ENCODE measurements at regions not wholly inside any gene's neighbourhood (a gene's known extent, or its start where the extent isn't known, plus 50 kb on each side); places are given as distances from the start of the nearest gene placed in this dataset.

DNA sequence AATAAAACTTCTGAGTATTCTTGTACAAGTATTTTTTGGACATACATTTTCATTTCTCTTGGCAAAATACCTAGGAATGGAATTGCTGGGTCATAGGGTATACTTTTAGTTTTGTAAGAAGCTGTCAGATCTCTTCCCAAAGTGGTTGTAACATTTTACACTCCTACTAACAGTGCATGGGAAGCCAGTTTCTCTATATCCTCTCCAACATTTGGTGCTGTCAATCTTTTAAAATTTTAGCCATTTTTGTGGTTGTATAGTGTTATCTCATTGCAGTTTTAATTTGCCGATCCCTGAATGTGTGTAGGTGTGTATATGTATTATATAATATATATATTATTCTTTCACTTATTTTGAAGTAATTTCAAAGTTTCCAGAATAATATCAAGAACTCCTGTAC is 63.1 kb upstream of the TMEM178A start:
- H3K36me3 ChIP-seq (ENCODE audit: insufficient read depth, low read length), result no peaks in the 10 kb centered on the region
- H3K27me3 ChIP-seq (ENCODE audit: low read length), result no peaks in the 10 kb centered on the region
- H3K4me1 ChIP-seq (ENCODE audit: low read length), result no peaks in the 10 kb centered on the region
- DNase-seq, result no peak
- no peak overlapping the region for H3K9ac ChIP-seq (ENCODE audit: low read length)
- H3K9me3 ChIP-seq (ENCODE audit: low read length), result no peaks in the 10 kb centered on the region
- no peak overlapping the region for H3K4me2 ChIP-seq (ENCODE audit: low read depth, low read length, poor library complexity, severe bottlenecking)
- no peak overlapping the region for H3K4me3 ChIP-seq (ENCODE audit: low read length)
- H3K27ac ChIP-seq (ENCODE audit: low read length), result no peak overlapping the region
- no peaks in the 10 kb centered on the region for H3K79me2 ChIP-seq (ENCODE audit: low read length)
- no peaks in the 10 kb centered on the region for H3K9me2 ChIP-seq (replicated peaks; ENCODE audit: insufficient read depth, low read length)
- no peaks in the 10 kb centered on the region for H4K20me1 ChIP-seq (ENCODE audit: insufficient read depth, low read depth, low read length)
- no peak overlapping the region for H2AFZ ChIP-seq (ENCODE audit: low read length)

DNA sequence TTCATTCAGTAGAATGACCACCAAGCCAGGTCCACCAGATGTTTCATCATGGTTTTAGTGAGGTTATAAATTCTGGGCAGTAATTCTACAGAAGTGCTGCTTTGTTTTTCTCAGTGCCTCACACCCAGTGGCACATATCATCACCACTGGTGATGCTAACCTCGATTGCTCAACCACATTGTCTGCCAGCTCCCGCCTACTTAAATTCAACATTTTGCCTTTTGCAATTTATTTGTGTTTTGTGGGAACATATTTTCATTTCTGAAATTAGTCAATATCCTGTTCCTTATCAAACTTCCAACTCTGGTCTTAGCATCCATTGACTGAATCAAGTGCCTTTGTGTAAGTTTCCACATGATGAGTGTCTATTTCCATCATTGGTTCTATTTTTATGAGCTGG is 62.3 kb upstream of the TMEM178A start:
- no peak for DNase-seq
- H2AFZ ChIP-seq (ENCODE audit: low read length), result no peak overlapping the region

DNA sequence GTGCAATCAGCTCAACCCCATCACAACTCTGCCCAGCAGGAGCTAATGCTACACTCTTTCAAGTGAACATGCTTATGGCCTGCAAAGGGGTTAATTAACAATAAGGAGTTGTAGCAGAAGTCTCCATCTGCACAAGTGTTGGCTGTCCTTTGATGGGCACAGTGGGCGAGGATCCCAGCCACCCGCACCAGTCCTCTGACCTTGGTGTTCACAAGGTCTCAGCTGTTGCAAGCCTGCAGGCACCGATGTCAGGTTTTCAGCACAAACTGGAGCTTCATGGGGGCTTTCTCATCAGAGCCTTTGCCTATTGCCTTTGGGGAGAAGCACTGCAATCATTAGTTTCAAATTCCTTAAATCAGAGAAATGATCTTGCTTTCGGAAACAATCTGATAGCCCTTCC is 60.9 kb upstream of the TMEM178A start:
- Histone ChIP-seq H3K9me2 (replicated peaks; ENCODE audit: insufficient read depth, low read length) (no peaks in the 10 kb centered on the region), H3K27me3 (ENCODE audit: low read length) (no peaks in the 10 kb centered on the region)
- no peak for DNase-seq

More for the DNA sequence above, 62.3 kb upstream of the TMEM178A start:
- H3K79me2 ChIP-seq (ENCODE audit: low read length), result no peaks in the 10 kb centered on the region
- no peak overlapping the region for H3K27ac ChIP-seq (ENCODE audit: low read length)
- H3K4me3 ChIP-seq (ENCODE audit: low read length), result no peak overlapping the region
- H3K4me2 ChIP-seq (ENCODE audit: low read depth, low read length, poor library complexity, severe bottlenecking), result no peak overlapping the region
- H3K27me3 ChIP-seq (ENCODE audit: low read length), result no peaks in the 10 kb centered on the region
- H3K36me3 ChIP-seq (ENCODE audit: insufficient read depth, low read length), result no peaks in the 10 kb centered on the region
- no peaks in the 10 kb centered on the region for H3K9me2 ChIP-seq (replicated peaks; ENCODE audit: insufficient read depth, low read length)
- H4K20me1 ChIP-seq (ENCODE audit: insufficient read depth, low read depth, low read length), result no peaks in the 10 kb centered on the region
- H3K9me3 ChIP-seq (ENCODE audit: low read length), result no peaks in the 10 kb centered on the region
- H3K9ac ChIP-seq (ENCODE audit: low read length), result no peak overlapping the region
- H3K4me1 ChIP-seq (ENCODE audit: low read length), result no peaks in the 10 kb centered on the region; the same call in 1 of the 2 replicates

DNA sequence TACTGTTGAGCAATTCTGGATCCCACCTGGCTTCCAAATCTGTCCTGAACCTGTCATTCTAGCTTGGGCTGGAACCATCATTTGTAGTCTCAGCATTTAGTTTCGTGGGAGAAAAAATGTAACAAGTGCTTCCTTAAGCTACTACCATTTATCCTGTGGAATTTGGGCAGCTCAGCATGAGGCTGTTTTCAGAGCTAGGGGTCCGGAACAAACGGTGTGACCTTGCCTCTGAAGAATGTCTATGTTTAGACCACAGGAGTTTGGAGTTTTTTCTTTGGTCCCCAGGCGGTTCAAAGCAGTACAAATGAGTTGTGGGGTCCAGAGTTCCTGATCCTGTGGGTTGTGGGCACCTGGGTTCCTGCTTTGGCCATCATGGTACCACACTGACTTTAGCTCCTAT is 59.1 kb upstream of the TMEM178A start:
- peaks cover 8% of the 10 kb centered on the region for H3K4me1 ChIP-seq (ENCODE audit: low read length)
- no peak overlapping the region for H3K27ac ChIP-seq (ENCODE audit: low read length)
- no peak overlapping the region for H3K4me2 ChIP-seq (ENCODE audit: low read depth, low read length, poor library complexity, severe bottlenecking)
- no peaks in the 10 kb centered on the region for H3K27me3 ChIP-seq (ENCODE audit: low read length)
- no peak overlapping the region for H2AFZ ChIP-seq (ENCODE audit: low read length)
- DNase-seq, result no peak
- H3K9ac ChIP-seq (ENCODE audit: low read length), result no peak overlapping the region
- no peaks in the 10 kb centered on the region for H3K36me3 ChIP-seq (ENCODE audit: insufficient read depth, low read length)
- no peaks in the 10 kb centered on the region for H4K20me1 ChIP-seq (ENCODE audit: insufficient read depth, low read depth, low read length)
- H3K79me2 ChIP-seq (ENCODE audit: low read length), result no peaks in the 10 kb centered on the region
- H3K9me3 ChIP-seq (ENCODE audit: low read length), result no peaks in the 10 kb centered on the region
- H3K4me3 ChIP-seq (ENCODE audit: low read length), result no peak overlapping the region
- H3K9me2 ChIP-seq (replicated peaks; ENCODE audit: insufficient read depth, low read length), result no peaks in the 10 kb centered on the region

More for the DNA sequence above, 60.9 kb upstream of the TMEM178A start:
- no peaks in the 10 kb centered on the region for H3K79me2 ChIP-seq (ENCODE audit: low read length)
- no peaks in the 10 kb centered on the region for H3K36me3 ChIP-seq (ENCODE audit: insufficient read depth, low read length)
- no peak overlapping the region for H3K27ac ChIP-seq (ENCODE audit: low read length)
- no peak overlapping the region for H3K4me2 ChIP-seq (ENCODE audit: low read depth, low read length, poor library complexity, severe bottlenecking)
- peaks cover 8% of the 10 kb centered on the region for H3K4me1 ChIP-seq (ENCODE audit: low read length)
- H2AFZ ChIP-seq (ENCODE audit: low read length), result no peak overlapping the region
- H3K9ac ChIP-seq (ENCODE audit: low read length), result no peak overlapping the region
- H4K20me1 ChIP-seq (ENCODE audit: insufficient read depth, low read depth, low read length), result no peaks in the 10 kb centered on the region
- no peaks in the 10 kb centered on the region for H3K9me3 ChIP-seq (ENCODE audit: low read length)
- no peak overlapping the region for H3K4me3 ChIP-seq (ENCODE audit: low read length)

DNA sequence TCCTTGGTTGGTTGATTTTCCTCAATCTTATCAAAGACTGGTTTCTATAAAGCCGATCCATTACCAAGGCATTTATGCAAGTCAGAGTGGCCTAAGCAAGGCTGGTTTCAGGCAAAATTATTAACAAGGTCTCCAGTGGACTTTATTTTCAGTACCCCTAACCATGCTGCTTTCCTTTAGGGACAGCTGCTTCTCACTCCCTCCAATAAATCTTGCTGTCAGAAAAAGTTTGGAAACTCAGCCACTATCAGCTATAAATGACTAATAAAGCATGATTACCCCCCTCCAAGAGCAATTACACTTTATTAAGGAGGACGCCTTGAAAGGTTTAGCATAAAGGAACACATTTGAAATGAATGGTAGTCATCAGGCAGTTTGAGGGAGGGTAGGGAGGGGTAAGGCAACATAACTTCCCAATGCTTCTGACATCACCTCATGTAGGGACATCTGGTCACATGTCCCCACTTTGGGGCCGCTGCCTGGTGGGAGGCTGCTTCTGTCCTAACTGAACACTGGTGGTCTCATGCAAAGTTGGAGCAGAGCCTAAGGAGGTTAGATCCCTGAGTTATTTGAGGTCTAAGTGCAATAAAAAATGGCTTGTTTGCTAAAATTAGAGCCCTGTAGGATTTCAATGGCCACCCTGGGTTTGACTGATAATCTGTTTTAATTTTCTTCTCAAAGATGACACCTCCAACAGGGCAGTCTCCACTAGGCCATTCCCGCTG is 58.0 kb upstream of the TMEM178A start:
- no peak for DNase-seq
- Histone ChIP-seq H3K4me2 (ENCODE audit: low read depth, low read length, poor library complexity, severe bottlenecking) (no peak overlapping the region), H3K9ac (ENCODE audit: low read length) (no peak overlapping the region), H3K27me3 (ENCODE audit: low read length) (no peaks in the 10 kb centered on the region), H3K36me3 (ENCODE audit: insufficient read depth, low read length) (no peaks in the 10 kb centered on the region), H3K9me3 (ENCODE audit: low read length) (no peaks in the 10 kb centered on the region), H4K20me1 (ENCODE audit: insufficient read depth, low read depth, low read length) (no peaks in the 10 kb centered on the region), H3K4me3 (ENCODE audit: low read length) (no peak overlapping the region), H3K79me2 (ENCODE audit: low read length) (no peaks in the 10 kb centered on the region), H3K4me1 (ENCODE audit: low read length) (peaks cover 8% of the 10 kb centered on the region), H3K9me2 (replicated peaks; ENCODE audit: insufficient read depth, low read length) (no peaks in the 10 kb centered on the region), H2AFZ (ENCODE audit: low read length) (no peak overlapping the region), H3K27ac (ENCODE audit: low read length) (no peak overlapping the region)

DNA sequence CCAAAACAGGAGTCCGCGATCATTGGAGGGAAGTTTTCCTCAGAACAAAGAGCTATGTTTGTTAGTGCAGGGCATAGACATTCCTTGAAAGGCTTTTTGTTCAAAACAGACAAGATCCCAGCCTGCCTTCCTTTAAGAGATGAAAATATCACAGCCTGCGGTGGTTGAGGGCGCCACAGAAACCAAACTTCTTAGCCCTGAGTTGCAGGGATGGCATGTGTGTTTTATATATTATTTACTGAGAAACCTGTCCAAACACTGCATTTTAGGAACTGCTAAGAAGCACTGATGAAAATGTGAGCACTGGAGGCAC is 57.5 kb upstream of the TMEM178A start:
- Histone ChIP-seq H3K9me3 (ENCODE audit: low read length) (no peaks in the 10 kb centered on the region), H3K4me2 (ENCODE audit: low read depth, low read length, poor library complexity, severe bottlenecking) (no peak overlapping the region), H3K9ac (ENCODE audit: low read length) (no peak overlapping the region), H3K27me3 (ENCODE audit: low read length) (no peaks in the 10 kb centered on the region), H3K27ac (ENCODE audit: low read length) (no peak overlapping the region), H3K79me2 (ENCODE audit: low read length) (no peaks in the 10 kb centered on the region), H3K36me3 (ENCODE audit: insufficient read depth, low read length) (no peaks in the 10 kb centered on the region), H3K4me3 (ENCODE audit: low read length) (no peak overlapping the region), H3K9me2 (replicated peaks; ENCODE audit: insufficient read depth, low read length) (no peaks in the 10 kb centered on the region), H2AFZ (ENCODE audit: low read length) (no peak overlapping the region), H3K4me1 (ENCODE audit: low read length) (peaks cover 11% of the 10 kb centered on the region), H4K20me1 (ENCODE audit: insufficient read depth, low read depth, low read length) (no peaks in the 10 kb centered on the region)
- DNase-seq, result no peak

DNA sequence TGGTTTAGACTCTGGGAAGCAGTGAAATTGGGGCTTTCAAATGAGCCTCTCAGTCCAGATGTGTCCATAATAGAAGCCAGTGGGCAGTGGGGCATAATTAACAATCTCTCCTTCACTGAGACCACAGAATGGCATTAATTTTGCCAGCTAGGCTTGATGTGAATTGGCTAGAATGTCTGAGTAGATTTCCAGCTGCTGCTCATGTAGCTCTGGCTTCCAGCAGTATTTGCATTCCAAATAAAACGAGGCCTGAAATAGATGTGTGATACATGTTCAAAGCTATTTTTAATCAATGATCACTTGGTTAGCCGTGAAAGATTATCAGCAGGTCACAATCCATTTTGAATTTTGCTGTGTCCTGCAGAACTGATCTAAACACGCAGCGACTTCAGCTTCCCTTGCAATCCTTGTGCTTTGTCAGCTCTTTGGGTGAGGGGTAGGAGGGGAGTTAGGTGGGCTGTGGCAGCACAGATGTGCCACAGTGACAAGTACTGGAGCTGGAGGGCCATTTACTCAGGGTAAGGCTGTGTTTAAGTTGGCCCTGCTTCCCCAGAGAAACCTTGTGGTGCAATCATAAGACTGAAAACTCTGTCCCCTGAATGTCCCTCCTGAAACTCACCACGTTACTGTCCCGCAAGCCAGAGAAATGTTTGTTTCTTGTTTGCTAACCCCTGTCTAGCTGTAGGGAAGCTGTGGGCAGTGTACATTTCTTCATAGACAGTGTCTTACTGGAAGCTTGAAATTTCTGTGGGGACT is 56.9 kb upstream of the TMEM178A start:
- Histone ChIP-seq H3K27me3 (ENCODE audit: low read length) (no peaks in the 10 kb centered on the region), H3K4me3 (ENCODE audit: low read length) (no peak overlapping the region), H3K79me2 (ENCODE audit: low read length) (no peaks in the 10 kb centered on the region), H2AFZ (ENCODE audit: low read length) (no peak overlapping the region), H3K4me2 (ENCODE audit: low read depth, low read length, poor library complexity, severe bottlenecking) (no peak overlapping the region), H3K4me1 (ENCODE audit: low read length) (peaks cover 11% of the 10 kb centered on the region), H3K36me3 (ENCODE audit: insufficient read depth, low read length) (no peaks in the 10 kb centered on the region), H3K9me3 (ENCODE audit: low read length) (no peaks in the 10 kb centered on the region), H3K9ac (ENCODE audit: low read length) (no peak overlapping the region), H3K9me2 (replicated peaks; ENCODE audit: insufficient read depth, low read length) (no peaks in the 10 kb centered on the region), H4K20me1 (ENCODE audit: insufficient read depth, low read depth, low read length) (no peaks in the 10 kb centered on the region), H3K27ac (ENCODE audit: low read length) (no peak overlapping the region)
- DNase-seq, result no peak

DNA sequence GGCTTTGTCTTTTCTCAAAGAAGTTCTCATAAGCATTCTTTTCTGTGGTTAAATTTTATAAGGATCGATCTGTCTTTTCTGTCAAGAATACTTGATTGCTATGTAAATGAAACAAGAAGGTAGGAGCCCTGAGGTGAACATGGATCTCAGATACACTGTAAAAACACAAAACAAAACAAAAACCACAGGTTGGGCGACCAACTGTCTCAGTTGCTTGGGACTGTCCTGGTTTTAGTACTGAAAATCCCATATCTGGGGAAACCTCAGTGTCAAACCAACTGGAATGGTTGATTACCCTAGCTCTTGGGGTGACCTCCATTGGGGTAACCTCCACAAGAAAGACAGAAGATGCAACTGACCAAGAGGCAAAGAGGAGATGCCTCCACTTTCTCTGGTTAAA is 55.8 kb upstream of the TMEM178A start:
- no peaks in the 10 kb centered on the region for H3K36me3 ChIP-seq (ENCODE audit: insufficient read depth, low read length)
- H3K27ac ChIP-seq (ENCODE audit: low read length), result no peak overlapping the region
- H3K4me2 ChIP-seq (ENCODE audit: low read depth, low read length, poor library complexity, severe bottlenecking), result no peak overlapping the region
- peaks cover 11% of the 10 kb centered on the region for H3K4me1 ChIP-seq (ENCODE audit: low read length)
- no peak for DNase-seq
- no peak overlapping the region for H3K4me3 ChIP-seq (ENCODE audit: low read length)
- no peak overlapping the region for H3K9ac ChIP-seq (ENCODE audit: low read length)
- no peaks in the 10 kb centered on the region for H3K9me2 ChIP-seq (replicated peaks; ENCODE audit: insufficient read depth, low read length)
- no peaks in the 10 kb centered on the region for H3K27me3 ChIP-seq (ENCODE audit: low read length)
- no peaks in the 10 kb centered on the region for H3K9me3 ChIP-seq (ENCODE audit: low read length)
- H2AFZ ChIP-seq (ENCODE audit: low read length), result no peak overlapping the region
- no peaks in the 10 kb centered on the region for H3K79me2 ChIP-seq (ENCODE audit: low read length)
- no peaks in the 10 kb centered on the region for H4K20me1 ChIP-seq (ENCODE audit: insufficient read depth, low read depth, low read length)

All from Karpas-422 (cell line).